Neural cell (in vitro differentiated cells): ENCODE measurements at regions not wholly inside any gene's neighbourhood (a gene's known extent, or its start where the extent isn't known, plus 50 kb on each side); places are given as distances from the start of the nearest gene placed in this dataset.

Experiments used
- H2AFZ ChIP-seq: fragments of 200-600, 300-800 bp; sonication (generic), shearing (Covaris generic); 2 replicates; pipeline ENCODE4 v1.6.0; 2014; ENCODE audit warnings: low read depth, mild to moderate bottlenecking, antibody characterized with exemption, low read length, moderate library complexity
- H3F3A ChIP-seq: fragments of 200-600 bp; shearing (Covaris generic); 2 replicates; pipeline ENCODE4 v1.6.1; 2016; ENCODE audit warnings: mild to moderate bottlenecking, moderate library complexity, mixed read lengths, antibody characterized with exemption, low read length; ENCODE audit not compliant: insufficient read depth, poor library complexity, severe bottlenecking
- H3K27ac ChIP-seq: fragments of 200-600, 300-800 bp; sonication (generic), shearing (Covaris generic); 2 replicates; pipeline ENCODE4 v1.5.1; 2014; ENCODE audit warnings: mild to moderate bottlenecking, low read length, moderate library complexity
- H3K27me3 ChIP-seq: fragments of 300-800, 200-600 bp; sonication (generic), shearing (Covaris generic); 2 replicates; pipeline ENCODE4 v1.6.0; 2014; ENCODE audit warnings: mild to moderate bottlenecking, low read depth, low read length, moderate library complexity; ENCODE audit not compliant: insufficient read depth
- H3K36me3 ChIP-seq: fragments of 300-800, 200-600 bp; sonication (generic), shearing (Covaris generic); 2 replicates; pipeline ENCODE4 v1.5.1; 2014; ENCODE audit warnings: mild to moderate bottlenecking, antibody characterized with exemption, low read length, moderate library complexity; ENCODE audit not compliant: insufficient read depth
- H3K4me2 ChIP-seq: fragments of 300-800, 200-600 bp; sonication (generic), shearing (Covaris generic); 2 replicates; pipeline ENCODE4 v1.6.0; 2014; ENCODE audit warnings: mild to moderate bottlenecking, low read length
- H3K4me3 ChIP-seq: fragments of 300-800, 200-600 bp; sonication (generic), shearing (Covaris generic); 2 replicates; pipeline ENCODE4 v1.5.1; 2014; ENCODE audit warnings: mild to moderate bottlenecking, low read length, moderate library complexity
- H3K79me2 ChIP-seq: fragments of 200-600 bp; shearing (Covaris generic); replicated peaks from 2 replicates; pipeline ENCODE4 v1.6.0; 2014; ENCODE audit warnings: mild to moderate bottlenecking, low read length, moderate library complexity; ENCODE audit not compliant: insufficient read depth
- H3K9ac ChIP-seq: fragments of 300-800, 200-600 bp; sonication (generic), shearing (Covaris generic); 2 replicates; pipeline ENCODE4 v1.6.1; 2016; ENCODE audit warnings: mild to moderate bottlenecking, low read length, mixed read lengths
- H3K9me2 ChIP-seq: fragments of 200-600 bp; shearing (Covaris generic); 2 replicates; pipeline ENCODE4 v1.6.1; 2016; ENCODE audit warnings: mild to moderate bottlenecking, low read length, mixed read lengths; ENCODE audit not compliant: insufficient read depth
- H3K9me3 ChIP-seq: fragments of 200-600, 300-800 bp; sonication (generic), shearing (Covaris generic); 2 replicates; pipeline ENCODE4 v1.6.1; 2016; ENCODE audit warnings: mild to moderate bottlenecking, mixed run types, low read length, moderate library complexity, mixed read lengths
- H4K20me1 ChIP-seq: fragments of 200-600 bp; shearing (Covaris generic); 2 replicates; pipeline ENCODE4 v1.6.1; 2016; ENCODE audit warnings: mild to moderate bottlenecking, mixed run types; ENCODE audit not compliant: insufficient read depth
- EP300 ChIP-seq: fragments of 450-650 bp; conservative IDR thresholded peaks from 2 replicates; pipeline ENCODE4 v1.6.1; 2014; ENCODE audit warnings: antibody characterized with exemption, mild to moderate bottlenecking, moderate library complexity; ENCODE audit not compliant: poor library complexity, severe bottlenecking
- EZH2 ChIP-seq: fragments of 200-600, 300-800 bp; shearing (Covaris generic), sonication (generic); IDR thresholded peaks from 2 replicates; pipeline ENCODE4 v1.6.1; 2014; ENCODE audit warnings: antibody characterized with exemption, low read length, borderline replicate concordance, mild to moderate bottlenecking; ENCODE audit not compliant: insufficient read depth, poor library complexity, severe bottlenecking
- MXI1 ChIP-seq: fragments of 450-650 bp; conservative IDR thresholded peaks from 2 replicates; pipeline ENCODE4 v1.6.1; 2014; ENCODE audit warnings: antibody characterized with exemption, mild to moderate bottlenecking; ENCODE audit not compliant: poor library complexity, severe bottlenecking
- POLR2AphosphoS5 ChIP-seq: IDR thresholded peaks from 2 replicates; pipeline ENCODE4 v1.6.1; 2012
- RAD21 ChIP-seq: fragments of 450-650 bp; conservative IDR thresholded peaks from 2 replicates; pipeline ENCODE4 v1.6.1; 2014; ENCODE audit warnings: antibody characterized with exemption, mild to moderate bottlenecking, moderate library complexity
- SMC3 ChIP-seq: fragments of 450-650 bp; conservative IDR thresholded peaks from 2 replicates; pipeline ENCODE4 v1.6.1; 2014; ENCODE audit warnings: antibody characterized with exemption, mild to moderate bottlenecking, moderate library complexity; ENCODE audit not compliant: poor library complexity
- TAF1 ChIP-seq: IDR thresholded peaks from 2 replicates; pipeline ENCODE4 v1.6.1; 2012; ENCODE audit warnings: low read depth
- TF ChIP-seq, protein P1 (sequence below): IDR thresholded peaks from 2 replicates; pipeline ENCODE4 v1.6.1; 2012; ENCODE audit warnings: borderline replicate concordance
- TF ChIP-seq, protein P2 (sequence below): fragments of 450-650 bp; IDR thresholded peaks from 2 replicates; pipeline ENCODE4 v1.5.1; 2014; ENCODE audit warnings: antibody characterized with exemption, mild to moderate bottlenecking, moderate library complexity; ENCODE audit not compliant: poor library complexity, severe bottlenecking

DNA sequence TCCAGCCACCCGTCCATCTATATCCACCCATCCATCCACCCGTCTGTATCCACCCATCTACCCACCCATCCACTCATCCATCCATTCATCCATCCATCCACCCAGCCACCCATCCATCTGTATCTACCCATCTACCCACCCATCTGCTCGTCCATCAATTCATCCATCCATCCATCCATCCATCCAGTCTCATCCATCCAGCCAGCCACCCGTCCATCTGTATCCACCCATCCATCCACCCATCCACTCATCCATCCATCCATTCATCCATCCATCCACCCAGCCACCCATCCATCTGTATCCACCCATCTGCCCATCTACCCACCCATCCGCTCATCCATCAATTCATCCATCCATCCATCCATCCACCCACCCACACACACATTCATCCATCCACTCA, 73.2 kb downstream of the UNCX start:
- TF ChIP-seq EZH2 (no peak), RAD21 (no peak), EP300 (no peak), SMC3 (no peak), POLR2AphosphoS5 (no peak), TAF1 (no peak), MXI1 (no peak)
- TF ChIP-seq, protein P1, sequence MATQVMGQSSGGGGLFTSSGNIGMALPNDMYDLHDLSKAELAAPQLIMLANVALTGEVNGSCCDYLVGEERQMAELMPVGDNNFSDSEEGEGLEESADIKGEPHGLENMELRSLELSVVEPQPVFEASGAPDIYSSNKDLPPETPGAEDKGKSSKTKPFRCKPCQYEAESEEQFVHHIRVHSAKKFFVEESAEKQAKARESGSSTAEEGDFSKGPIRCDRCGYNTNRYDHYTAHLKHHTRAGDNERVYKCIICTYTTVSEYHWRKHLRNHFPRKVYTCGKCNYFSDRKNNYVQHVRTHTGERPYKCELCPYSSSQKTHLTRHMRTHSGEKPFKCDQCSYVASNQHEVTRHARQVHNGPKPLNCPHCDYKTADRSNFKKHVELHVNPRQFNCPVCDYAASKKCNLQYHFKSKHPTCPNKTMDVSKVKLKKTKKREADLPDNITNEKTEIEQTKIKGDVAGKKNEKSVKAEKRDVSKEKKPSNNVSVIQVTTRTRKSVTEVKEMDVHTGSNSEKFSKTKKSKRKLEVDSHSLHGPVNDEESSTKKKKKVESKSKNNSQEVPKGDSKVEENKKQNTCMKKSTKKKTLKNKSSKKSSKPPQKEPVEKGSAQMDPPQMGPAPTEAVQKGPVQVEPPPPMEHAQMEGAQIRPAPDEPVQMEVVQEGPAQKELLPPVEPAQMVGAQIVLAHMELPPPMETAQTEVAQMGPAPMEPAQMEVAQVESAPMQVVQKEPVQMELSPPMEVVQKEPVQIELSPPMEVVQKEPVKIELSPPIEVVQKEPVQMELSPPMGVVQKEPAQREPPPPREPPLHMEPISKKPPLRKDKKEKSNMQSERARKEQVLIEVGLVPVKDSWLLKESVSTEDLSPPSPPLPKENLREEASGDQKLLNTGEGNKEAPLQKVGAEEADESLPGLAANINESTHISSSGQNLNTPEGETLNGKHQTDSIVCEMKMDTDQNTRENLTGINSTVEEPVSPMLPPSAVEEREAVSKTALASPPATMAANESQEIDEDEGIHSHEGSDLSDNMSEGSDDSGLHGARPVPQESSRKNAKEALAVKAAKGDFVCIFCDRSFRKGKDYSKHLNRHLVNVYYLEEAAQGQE: no peak
- TF ChIP-seq, protein P2, sequence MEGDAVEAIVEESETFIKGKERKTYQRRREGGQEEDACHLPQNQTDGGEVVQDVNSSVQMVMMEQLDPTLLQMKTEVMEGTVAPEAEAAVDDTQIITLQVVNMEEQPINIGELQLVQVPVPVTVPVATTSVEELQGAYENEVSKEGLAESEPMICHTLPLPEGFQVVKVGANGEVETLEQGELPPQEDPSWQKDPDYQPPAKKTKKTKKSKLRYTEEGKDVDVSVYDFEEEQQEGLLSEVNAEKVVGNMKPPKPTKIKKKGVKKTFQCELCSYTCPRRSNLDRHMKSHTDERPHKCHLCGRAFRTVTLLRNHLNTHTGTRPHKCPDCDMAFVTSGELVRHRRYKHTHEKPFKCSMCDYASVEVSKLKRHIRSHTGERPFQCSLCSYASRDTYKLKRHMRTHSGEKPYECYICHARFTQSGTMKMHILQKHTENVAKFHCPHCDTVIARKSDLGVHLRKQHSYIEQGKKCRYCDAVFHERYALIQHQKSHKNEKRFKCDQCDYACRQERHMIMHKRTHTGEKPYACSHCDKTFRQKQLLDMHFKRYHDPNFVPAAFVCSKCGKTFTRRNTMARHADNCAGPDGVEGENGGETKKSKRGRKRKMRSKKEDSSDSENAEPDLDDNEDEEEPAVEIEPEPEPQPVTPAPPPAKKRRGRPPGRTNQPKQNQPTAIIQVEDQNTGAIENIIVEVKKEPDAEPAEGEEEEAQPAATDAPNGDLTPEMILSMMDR: no peak
- no peaks in the 10 kb centered on the region for H4K20me1 ChIP-seq

DNA sequence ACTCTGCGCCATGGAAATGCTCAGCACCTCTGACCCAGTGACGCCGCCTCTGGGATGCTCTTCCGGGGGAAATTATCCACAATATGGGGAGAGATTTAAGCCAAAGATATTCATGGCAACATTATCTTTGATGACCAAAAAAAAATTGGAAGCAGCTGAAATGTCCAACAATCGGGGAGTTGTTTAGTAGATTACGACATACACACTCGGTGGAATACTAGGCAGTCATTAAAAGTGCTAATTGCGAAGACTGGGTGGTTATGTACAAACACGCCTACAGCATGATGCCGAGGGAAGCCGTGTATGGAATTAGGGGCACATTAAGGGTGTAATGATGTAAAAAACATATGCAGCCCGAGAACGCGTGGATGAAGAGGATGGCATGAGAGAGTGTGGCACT, 75.2 kb downstream of the UNCX start:
- Histone ChIP-seq H3K9me3 (no peaks in the 10 kb centered on the region), H3K79me2 (no peaks in the 10 kb centered on the region), H3K9me2 (no peaks in the 10 kb centered on the region), H3K9ac (no peak overlapping the region), H3K4me3 (no peak overlapping the region), H3K27ac (no peak overlapping the region), H4K20me1 (no peaks in the 10 kb centered on the region), H3K27me3 (no peaks in the 10 kb centered on the region), H3K36me3 (no peaks in the 10 kb centered on the region), H3F3A (no peaks in the 10 kb centered on the region), H3K4me2 (no peak overlapping the region), H2AFZ (no peak overlapping the region)
- no peak for TF ChIP-seq EZH2
- TF ChIP-seq, protein P1: no peak
- TF ChIP-seq SMC3: no peak
- TF ChIP-seq EP300: no peak
- TF ChIP-seq TAF1: no peak
- TF ChIP-seq POLR2AphosphoS5: no peak
- no peak for TF ChIP-seq MXI1
- TF ChIP-seq, protein P2: no peak
- TF ChIP-seq RAD21: no peak

More for the DNA sequence above, 73.2 kb downstream of the UNCX start:
- Histone ChIP-seq H3K27me3 (no peaks in the 10 kb centered on the region), H3K9ac (no peak overlapping the region), H3K4me3 (no peak overlapping the region), H3K9me2 (no peaks in the 10 kb centered on the region), H3K36me3 (no peaks in the 10 kb centered on the region), H3K4me2 (no peak overlapping the region), H3K27ac (no peak overlapping the region), H3K79me2 (no peaks in the 10 kb centered on the region), H3F3A (no peaks in the 10 kb centered on the region), H2AFZ (no peak overlapping the region), H3K9me3 (no peaks in the 10 kb centered on the region)
